HepG2 (cell line): ENCODE measurements at regions not wholly inside any gene's neighbourhood (a gene's known extent, or its start where the extent isn't known, plus 50 kb on each side); places are given as distances from the start of the nearest gene placed in this dataset.

Experiments used
- CTCF ChIP-seq: sonication (generic); formaldehyde crosslinking; IDR thresholded peaks from 2 replicates; pipeline ENCODE4 v1.5.0; 2020; ENCODE audit warnings: mild to moderate bottlenecking, missing genetic modification reagents, moderate library complexity
- FOXK2 ChIP-seq: fragments of 450-650 bp; IDR thresholded peaks from 2 replicates; pipeline ENCODE4 v1.6.1; 2016
- HINFP ChIP-seq: sonication (generic); formaldehyde crosslinking; IDR thresholded peaks from 2 replicates; pipeline ENCODE4 v1.4.0; 2020; ENCODE audit warnings: low read depth, mild to moderate bottlenecking, missing genetic modification reagents
- KDM4B ChIP-seq: sonication (generic); formaldehyde crosslinking; IDR thresholded peaks from 2 replicates; pipeline ENCODE4 v1.4.0; 2020; ENCODE audit warnings: missing genetic modification reagents
- NFIC ChIP-seq: IDR thresholded peaks from 2 replicates; pipeline ENCODE4 v1.6.1; 2012; ENCODE audit warnings: mild to moderate bottlenecking, low read length, inconsistent platforms
- POLR2A ChIP-seq, 2 experiments: IDR thresholded peaks; 2 replicates each; pipeline ENCODE4 v1.6.1; 2011; ENCODE audit warnings: low read depth in 2 of 2, low read length in 2 of 2, mild to moderate bottlenecking in 1 of 2, moderate library complexity in 1 of 2; ENCODE audit not compliant: insufficient read depth in 1 of 2
- ZNF143 ChIP-seq: sonication (generic); formaldehyde crosslinking; IDR thresholded peaks from 2 replicates; pipeline ENCODE4 v1.4.0; 2020; ENCODE audit warnings: missing genetic modification reagents

- TF ChIP-seq NFIC = no peak
- no peak for TF ChIP-seq KDM4B (CRISPR knock-in tag)
- TF ChIP-seq POLR2A (IDR thresholded peaks at IDR 0.05; ENCODE audit: insufficient read depth in 1 of 2, low read depth in 2 of 2, low read length in 2 of 2) = no peak
- no peak for TF ChIP-seq ZNF143 (CRISPR knock-in tag)
- no peak for TF ChIP-seq HINFP (CRISPR knock-in tag)
- no peak for TF ChIP-seq CTCF (CRISPR knock-in tag)
- no peak for TF ChIP-seq FOXK2
These were observed 63.9 kb upstream of the WARS2 start for GRCh38 chr1:119204197-119204960.
